Neural progenitor cell (in vitro differentiated cells): ENCODE measurements at regions not wholly inside any gene's neighbourhood (a gene's known extent, or its start where the extent isn't known, plus 50 kb on each side); places are given as distances from the start of the nearest gene placed in this dataset.

Experiments
- EZH2 ChIP-seq: fragments of 200-600 bp; sonication (generic); IDR thresholded peaks from 2 replicates; pipeline ENCODE4 v1.6.1; 2017; ENCODE audit warnings: antibody characterized with exemption, mild to moderate bottlenecking, moderate library complexity
- TF ChIP-seq, protein P1 (sequence below): fragments of 200-600 bp; sonication (generic); IDR thresholded peaks from 2 replicates; pipeline ENCODE4 v1.5.1; 2017; ENCODE audit warnings: antibody characterized with exemption, mild to moderate bottlenecking

- TF ChIP-seq, protein P1, sequence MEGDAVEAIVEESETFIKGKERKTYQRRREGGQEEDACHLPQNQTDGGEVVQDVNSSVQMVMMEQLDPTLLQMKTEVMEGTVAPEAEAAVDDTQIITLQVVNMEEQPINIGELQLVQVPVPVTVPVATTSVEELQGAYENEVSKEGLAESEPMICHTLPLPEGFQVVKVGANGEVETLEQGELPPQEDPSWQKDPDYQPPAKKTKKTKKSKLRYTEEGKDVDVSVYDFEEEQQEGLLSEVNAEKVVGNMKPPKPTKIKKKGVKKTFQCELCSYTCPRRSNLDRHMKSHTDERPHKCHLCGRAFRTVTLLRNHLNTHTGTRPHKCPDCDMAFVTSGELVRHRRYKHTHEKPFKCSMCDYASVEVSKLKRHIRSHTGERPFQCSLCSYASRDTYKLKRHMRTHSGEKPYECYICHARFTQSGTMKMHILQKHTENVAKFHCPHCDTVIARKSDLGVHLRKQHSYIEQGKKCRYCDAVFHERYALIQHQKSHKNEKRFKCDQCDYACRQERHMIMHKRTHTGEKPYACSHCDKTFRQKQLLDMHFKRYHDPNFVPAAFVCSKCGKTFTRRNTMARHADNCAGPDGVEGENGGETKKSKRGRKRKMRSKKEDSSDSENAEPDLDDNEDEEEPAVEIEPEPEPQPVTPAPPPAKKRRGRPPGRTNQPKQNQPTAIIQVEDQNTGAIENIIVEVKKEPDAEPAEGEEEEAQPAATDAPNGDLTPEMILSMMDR = no peak
- no peak for TF ChIP-seq EZH2
Observed at GRCh38 chr3:77835921-77836320, 796.0 kb downstream of the ROBO2 start.
